ENCODE measurements at regions not wholly inside any gene's neighbourhood (a gene's known extent, or its start where the extent isn't known, plus 50 kb on each side); places are given as distances from the start of the nearest gene placed in this dataset. TPM values are rescaled to one million over a fixed set of nuclear protein-coding genes. Genes with fewer than 3 reads are reported as not detected.
A peak's percentile ranks its signal among the peaks of the same experiment; 100 is the strongest.

GRCh38 chr3:157581371-157581770 is 78.2 kb upstream of the VEPH1 start:
- peak; percentile 38 for DNase-seq

- no peak for DNase-seq
Observed at GRCh38 chr3:157578181-157578580, 75.0 kb upstream of the VEPH1 start.

GRCh38 chr3:157574531-157574930 is 71.3 kb upstream of the VEPH1 start:
- no peak for DNase-seq

GRCh38 chr3:157573780-157574378 is 70.7 kb upstream of the VEPH1 start:
- no peak for DNase-seq

GRCh38 chr3:157573281-157573680 is 70.1 kb upstream of the VEPH1 start:
- no peak for DNase-seq

- DNase-seq, result no peak
Observed at GRCh38 chr3:157572559-157573270, 69.5 kb upstream of the VEPH1 start.

- no peak for DNase-seq
Observed at GRCh38 chr3:157566596-157566995, 63.4 kb upstream of the VEPH1 start.

- no peak for DNase-seq
Observed at GRCh38 chr3:157559401-157559800, 56.2 kb upstream of the VEPH1 start.

Small RNAs in the stretch of these regions (small RNA-seq; reads per million reads assigned to genes)
- gene RN7SKP46 (ENCODE audit: low replicate concordance), result not detected

Data from skin of body (tissue), 2 donors.